Neural progenitor cell (in vitro differentiated cells): ENCODE measurements at regions not wholly inside any gene's neighbourhood (a gene's known extent, or its start where the extent isn't known, plus 50 kb on each side); places are given as distances from the start of the nearest gene placed in this dataset.

Experiments used
- EZH2 ChIP-seq: fragments of 200-600 bp; sonication (generic); IDR thresholded peaks from 2 replicates; pipeline ENCODE4 v1.6.1; 2017; ENCODE audit warnings: antibody characterized with exemption, mild to moderate bottlenecking, moderate library complexity
- EZH2phosphoT487 ChIP-seq: fragments of 200-600 bp; sonication (generic); IDR thresholded peaks from 2 replicates; pipeline ENCODE4 v1.6.1; 2017; ENCODE audit warnings: antibody characterized with exemption
- TF ChIP-seq, protein P1 (sequence below): fragments of 200-600 bp; sonication (generic); IDR thresholded peaks from 2 replicates; pipeline ENCODE4 v1.5.1; 2017; ENCODE audit warnings: antibody characterized with exemption, mild to moderate bottlenecking

DNA sequence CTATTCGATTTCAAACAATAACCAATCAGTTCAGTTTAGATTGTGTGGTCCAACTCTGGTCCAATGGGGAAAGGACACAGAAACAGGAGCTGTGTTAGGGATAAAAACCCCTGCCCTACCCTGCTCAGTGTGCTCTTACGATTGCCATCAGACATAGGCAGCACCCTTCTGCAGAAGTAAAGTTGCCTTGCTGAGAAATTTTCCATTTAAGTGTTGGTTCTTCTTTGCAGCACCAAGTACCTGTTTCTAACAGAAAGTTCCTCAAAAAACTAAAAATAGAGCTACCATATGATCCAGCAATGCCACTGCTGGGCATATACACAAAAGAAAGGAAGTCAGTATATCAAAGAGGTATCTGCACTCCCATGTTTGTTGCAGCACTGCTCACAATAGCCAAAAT lies 206.2 kb upstream of the CNTN4 start:
- TF ChIP-seq EZH2 (no peak), EZH2phosphoT487 (no peak)
- TF ChIP-seq, protein P1, sequence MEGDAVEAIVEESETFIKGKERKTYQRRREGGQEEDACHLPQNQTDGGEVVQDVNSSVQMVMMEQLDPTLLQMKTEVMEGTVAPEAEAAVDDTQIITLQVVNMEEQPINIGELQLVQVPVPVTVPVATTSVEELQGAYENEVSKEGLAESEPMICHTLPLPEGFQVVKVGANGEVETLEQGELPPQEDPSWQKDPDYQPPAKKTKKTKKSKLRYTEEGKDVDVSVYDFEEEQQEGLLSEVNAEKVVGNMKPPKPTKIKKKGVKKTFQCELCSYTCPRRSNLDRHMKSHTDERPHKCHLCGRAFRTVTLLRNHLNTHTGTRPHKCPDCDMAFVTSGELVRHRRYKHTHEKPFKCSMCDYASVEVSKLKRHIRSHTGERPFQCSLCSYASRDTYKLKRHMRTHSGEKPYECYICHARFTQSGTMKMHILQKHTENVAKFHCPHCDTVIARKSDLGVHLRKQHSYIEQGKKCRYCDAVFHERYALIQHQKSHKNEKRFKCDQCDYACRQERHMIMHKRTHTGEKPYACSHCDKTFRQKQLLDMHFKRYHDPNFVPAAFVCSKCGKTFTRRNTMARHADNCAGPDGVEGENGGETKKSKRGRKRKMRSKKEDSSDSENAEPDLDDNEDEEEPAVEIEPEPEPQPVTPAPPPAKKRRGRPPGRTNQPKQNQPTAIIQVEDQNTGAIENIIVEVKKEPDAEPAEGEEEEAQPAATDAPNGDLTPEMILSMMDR, result no peak
